GM23338 (cell line): ENCODE measurements at regions not wholly inside any gene's neighbourhood (a gene's known extent, or its start where the extent isn't known, plus 50 kb on each side); places are given as distances from the start of the nearest gene placed in this dataset.

ENCODE experiments used
- CREB1 ChIP-seq: fragments of 250-450 bp; sonication (Bioruptor Pico); IDR thresholded peaks from 2 replicates; pipeline ENCODE4 v1.5.0; 2020; ENCODE audit warnings: low read depth, mild to moderate bottlenecking, moderate library complexity
- EZH2 ChIP-seq: fragments of 200-600 bp; sonication (generic); IDR thresholded peaks from one replicate; pipeline ENCODE4 v1.8.0; 2017; ENCODE audit warnings: antibody characterized with exemption, mild to moderate bottlenecking, low read depth; ENCODE audit not compliant: unreplicated experiment
- POLR2AphosphoS5 ChIP-seq: IDR thresholded peaks from 2 replicates; pipeline ENCODE4 v1.6.1; 2016; ENCODE audit warnings: antibody characterized with exemption, low read depth
- TF ChIP-seq, protein P1 (sequence below), 2 experiments: fragments of 200-600 bp in 1 of 2; sonication (generic) in 1 of 2; conservative IDR thresholded peaks; 2 replicates each; pipeline versions ENCODE4 v1.5.1 to v1.6.1; 2016 to 2017; ENCODE audit warnings: antibody characterized with exemption in 2 of 2, low read depth in 2 of 2, mild to moderate bottlenecking in 2 of 2, moderate library complexity in 1 of 2

DNA sequence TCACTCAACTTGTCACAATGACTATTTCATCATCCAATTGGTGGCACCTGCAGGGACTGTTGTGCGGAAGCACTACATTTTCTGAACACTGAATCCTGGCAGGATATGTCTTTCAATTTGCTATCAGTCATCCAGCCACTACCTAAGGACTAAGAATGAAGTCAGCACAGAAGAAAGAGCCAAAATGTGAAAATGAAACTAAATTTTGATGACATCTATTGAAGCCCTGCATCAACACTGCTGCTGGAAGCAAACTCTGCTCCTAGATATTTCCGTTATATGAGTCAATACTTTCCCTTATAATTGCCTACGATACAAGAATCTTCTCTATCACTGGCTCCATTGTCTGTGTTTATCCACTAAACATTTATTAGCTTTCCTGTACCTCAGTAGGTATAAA lies 917.9 kb downstream of the RAPGEF2 start:
- TF ChIP-seq POLR2AphosphoS5: no peak
- TF ChIP-seq CREB1: no peak
- TF ChIP-seq, protein P1, sequence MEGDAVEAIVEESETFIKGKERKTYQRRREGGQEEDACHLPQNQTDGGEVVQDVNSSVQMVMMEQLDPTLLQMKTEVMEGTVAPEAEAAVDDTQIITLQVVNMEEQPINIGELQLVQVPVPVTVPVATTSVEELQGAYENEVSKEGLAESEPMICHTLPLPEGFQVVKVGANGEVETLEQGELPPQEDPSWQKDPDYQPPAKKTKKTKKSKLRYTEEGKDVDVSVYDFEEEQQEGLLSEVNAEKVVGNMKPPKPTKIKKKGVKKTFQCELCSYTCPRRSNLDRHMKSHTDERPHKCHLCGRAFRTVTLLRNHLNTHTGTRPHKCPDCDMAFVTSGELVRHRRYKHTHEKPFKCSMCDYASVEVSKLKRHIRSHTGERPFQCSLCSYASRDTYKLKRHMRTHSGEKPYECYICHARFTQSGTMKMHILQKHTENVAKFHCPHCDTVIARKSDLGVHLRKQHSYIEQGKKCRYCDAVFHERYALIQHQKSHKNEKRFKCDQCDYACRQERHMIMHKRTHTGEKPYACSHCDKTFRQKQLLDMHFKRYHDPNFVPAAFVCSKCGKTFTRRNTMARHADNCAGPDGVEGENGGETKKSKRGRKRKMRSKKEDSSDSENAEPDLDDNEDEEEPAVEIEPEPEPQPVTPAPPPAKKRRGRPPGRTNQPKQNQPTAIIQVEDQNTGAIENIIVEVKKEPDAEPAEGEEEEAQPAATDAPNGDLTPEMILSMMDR (conservative IDR thresholded peaks at IDR 0.05; ENCODE audit: low read depth in 2 of 2): no peak
- no peak for TF ChIP-seq EZH2
